ENCODE measurements at regions not wholly inside any gene's neighbourhood (a gene's known extent, or its start where the extent isn't known, plus 50 kb on each side); places are given as distances from the start of the nearest gene placed in this dataset.
"Not testable (repeated sequence)": the region's sequence is repeated elsewhere in the genome, so short reads cannot be mapped to it uniquely, and the experiment has no call there.

- ChIA-PET POLR2A (no interaction called here), CTCF (no interaction called here)
- no peaks in the 10 kb centered on the region for H3K36me3 Mint-ChIP-seq (ENCODE audit: low read depth)
- no peak overlapping the region for H3K27ac Mint-ChIP-seq
- peaks cover 4% of the 10 kb centered on the region for H3K27me3 Mint-ChIP-seq
- ATAC-seq (no peak), DNase-seq (no peak)
- H3K9me3 Mint-ChIP-seq = no peaks in the 10 kb centered on the region
- intact Hi-C loops (cut with micrococcal nuclease) = no loop called here
- no peak overlapping the region for H3K4me3 Mint-ChIP-seq
- TF ChIP-seq CTCF (IDR thresholded peaks at IDR 0.05) = no peak
- no peaks in the 10 kb centered on the region for H3K4me1 Mint-ChIP-seq (ENCODE audit: low read depth)
These were observed 108.6 kb downstream of the ZMAT1 start for GRCh38 chrX:101823236-101823635.

GRCh38 chrX:101817739-101818138, 114.1 kb downstream of the ZMAT1 start:
- DNase-seq; ATAC-seq; H3K4me3 Mint-ChIP-seq; H3K27ac Mint-ChIP-seq; H3K4me1 Mint-ChIP-seq (ENCODE audit: low read depth); CTCF ChIA-PET; H3K36me3 Mint-ChIP-seq (ENCODE audit: low read depth); POLR2A ChIA-PET; H3K27me3 Mint-ChIP-seq; H3K9me3 Mint-ChIP-seq; intact Hi-C loops (cut with micrococcal nuclease): not testable (repeated sequence)

GRCh38 chrX:101813200-101813599, 118.6 kb downstream of the ZMAT1 start:
- no peak for DNase-seq
- no peaks in the 10 kb centered on the region for H3K36me3 Mint-ChIP-seq (ENCODE audit: low read depth)
- H3K4me1 Mint-ChIP-seq (ENCODE audit: low read depth) = no peaks in the 10 kb centered on the region
- H3K9me3 Mint-ChIP-seq = no peaks in the 10 kb centered on the region
- ChIA-PET CTCF (no interaction called here), POLR2A (no interaction called here)
- intact Hi-C loops (cut with micrococcal nuclease) = no loop called here
- no peak for TF ChIP-seq CTCF (IDR thresholded peaks at IDR 0.05)
- no peaks in the 10 kb centered on the region for H3K27me3 Mint-ChIP-seq
- ATAC-seq = no peak
- H3K4me3 Mint-ChIP-seq = no peak overlapping the region
- H3K27ac Mint-ChIP-seq = no peak overlapping the region

- POLR2A ChIA-PET = no interaction called here
- TF ChIP-seq CTCF (IDR thresholded peaks at IDR 0.05) = peak; percentile 59
- no peaks in the 10 kb centered on the region for H3K27me3 Mint-ChIP-seq
- intact Hi-C loops (cut with micrococcal nuclease) = no loop called here
- H3K9me3 Mint-ChIP-seq = no peaks in the 10 kb centered on the region
- H3K4me3 Mint-ChIP-seq = no peak overlapping the region
- CTCF ChIA-PET = interaction anchor here (1.1 kb wide), 1 partner anchor 27 kb away, joined by 3 read pairs; no protein-coding TSS in a partner anchor
- H3K36me3 Mint-ChIP-seq (ENCODE audit: low read depth) = no peaks in the 10 kb centered on the region
- DNase-seq (peak; percentile 2), ATAC-seq (no peak)
- no peaks in the 10 kb centered on the region for H3K4me1 Mint-ChIP-seq (ENCODE audit: low read depth)
- no peak overlapping the region for H3K27ac Mint-ChIP-seq
These were observed 128.4 kb downstream of the ZMAT1 start for GRCh38 chrX:101803451-101803850.

- H3K4me1 Mint-ChIP-seq (ENCODE audit: low read depth) = no peaks in the 10 kb centered on the region
- TF ChIP-seq CTCF (IDR thresholded peaks at IDR 0.05) = peak; percentile 60
- no peaks in the 10 kb centered on the region for H3K9me3 Mint-ChIP-seq
- peak; percentile 100 for ATAC-seq
- peak; percentile 89 for DNase-seq
- ChIA-PET CTCF (interaction anchor here (0.8 kb wide), 1 partner anchor 41 kb away, joined by 3 read pairs; no protein-coding TSS in a partner anchor), POLR2A (no interaction called here)
- intact Hi-C loops (cut with micrococcal nuclease) = loop anchor here (2.0 to 5.0 kb wide), 2 partner anchors 202 to 385 kb away; no protein-coding TSS in a partner anchor
- no peaks in the 10 kb centered on the region for H3K27me3 Mint-ChIP-seq
- no peaks in the 10 kb centered on the region for H3K36me3 Mint-ChIP-seq (ENCODE audit: low read depth)
- peak overlapping the region; percentile 52 for H3K27ac Mint-ChIP-seq
- H3K4me3 Mint-ChIP-seq = peak overlapping the region; percentile 64
These were observed 132.4 kb downstream of the ZMAT1 start for GRCh38 chrX:101799387-101799786.

- Mint-ChIP-seq H3K9me3 (no peaks in the 10 kb centered on the region), H3K27me3 (no peaks in the 10 kb centered on the region), H3K4me3 (no peak overlapping the region), H3K27ac (no peak overlapping the region), H3K36me3 (ENCODE audit: low read depth) (no peaks in the 10 kb centered on the region), H3K4me1 (ENCODE audit: low read depth) (no peaks in the 10 kb centered on the region)
- no peak for TF ChIP-seq CTCF (IDR thresholded peaks at IDR 0.05)
- ATAC-seq (no peak), DNase-seq (no peak)
- intact Hi-C loops (cut with micrococcal nuclease) = no loop called here
- ChIA-PET POLR2A (no interaction called here), CTCF (no interaction called here)
These were observed 128.3 kb upstream of the ARMCX2 start for GRCh38 chrX:101787934-101788333.
